NCI-H748 (cell line): ENCODE measurements at regions not wholly inside any gene's neighbourhood (a gene's known extent, or its start where the extent isn't known, plus 50 kb on each side); places are given as distances from the start of the nearest gene placed in this dataset.

Experiments
- DNase-seq: peaks from one replicate; lab custom pipeline; 2025; ENCODE audit not compliant: unreplicated experiment; lab: John Stamatoyannopoulos, UW

- no peak for DNase-seq
These were observed 50.8 kb upstream of the POU3F1 start for GRCh38 chr1:38097284-38097898.
